K562 (cell line): ENCODE measurements at regions not wholly inside any gene's neighbourhood (a gene's known extent, or its start where the extent isn't known, plus 50 kb on each side); places are given as distances from the start of the nearest gene placed in this dataset.
A peak's percentile ranks its signal among the peaks of the same experiment; 100 is the strongest.

ENCODE experiments used
- ATAC-seq: fragments of 200-7000 bp; cut with Tn5 transposase; 3 replicates; pipeline ENCODE4 v1.9.1; 2020; ENCODE audit warnings: moderate library complexity
- BruUV-seq: library from RNA; stranded (reverse); fragments of 400-500 nt; replicated peaks from 2 replicates; lab custom pipeline; 2021; lab: Mats Ljungman, UMichigan
- CTCF ChIA-PET: fragments of 300-600 bp; formaldehyde crosslinking; extraction: SDS; loops from one replicate; lab custom pipeline; 2021; ENCODE audit warnings: low intra/inter-chr PET ratio; lab: Yijun Ruan, JAX
- POLR2A ChIA-PET: fragments of 300-600, 350-650 bp; sonication (Branson Sonifier 250); formaldehyde crosslinking; extraction: SDS; loops from one replicate; lab custom pipeline; 2021; ENCODE audit warnings: antibody characterized with exemption, inconsistent platforms; lab: Yijun Ruan, JAX
- DNase-seq, 4 experiments: peaks; one replicate each; pipeline versions ENCODE4 v3.0.0 to v3.0.0-alpha.2; 2011 to 2018; ENCODE audit warnings: low spot score in 3 of 4, mixed read lengths in 3 of 4; ENCODE audit errors: extremely low read depth in 1 of 4
- FAIRE-seq: peaks from 2 replicates; lab custom pipeline; 2011; peaks lifted over from hg19 to GRCh38; lab: Jason Lieb, UNC
- H2AFZ ChIP-seq: 2 replicates; pipeline ENCODE4 v1.6.0; 2011; ENCODE audit warnings: low read depth, low read length, control low read depth, inconsistent platforms
- H3K27ac ChIP-seq: fragments of 200-600 bp; 3 replicates; pipeline ENCODE4 v1.8.0; 2011; ENCODE audit warnings: low read depth, mild to moderate bottlenecking, control low read depth, inconsistent platforms, low read length, moderate library complexity, mixed read lengths; ENCODE audit errors: extremely low read depth
- H3K27me3 ChIP-seq, 2 experiments: fragments of 300-600 bp in 1 of 2; 2 replicates in 1 of 2; 3 replicates in 1 of 2; pipeline versions ENCODE4 v1.6.0 to v1.8.0; 2011; ENCODE audit warnings: inconsistent platforms in 2 of 2, low read length in 2 of 2, mild to moderate bottlenecking in 1 of 2, mixed read lengths in 1 of 2, moderate library complexity in 1 of 2; ENCODE audit not compliant: control insufficient read depth in 2 of 2, insufficient read depth in 2 of 2
- H3K36me3 ChIP-seq: fragments of 300-600 bp; 3 replicates; pipeline ENCODE4 v1.8.0; 2011; ENCODE audit warnings: mild to moderate bottlenecking, low read length, inconsistent platforms; ENCODE audit not compliant: control insufficient read depth, insufficient read depth
- H3K4me1 ChIP-seq, 2 experiments: fragments of 200-600 bp in 1 of 2; replicated peaks in 1 of 2; 2 replicates in 1 of 2; 3 replicates in 1 of 2; pipeline versions ENCODE4 v1.5.1 to v1.8.0; 2011; ENCODE audit warnings: inconsistent platforms in 2 of 2, low read length in 2 of 2, mild to moderate bottlenecking in 1 of 2, mixed read lengths in 1 of 2, moderate library complexity in 1 of 2; ENCODE audit not compliant: control insufficient read depth in 2 of 2, insufficient read depth in 2 of 2
- H3K4me2 ChIP-seq: 2 replicates; pipeline ENCODE4 v1.6.1; 2011; ENCODE audit warnings: low read length, control low read depth, inconsistent platforms, mixed read lengths; ENCODE audit not compliant: insufficient read depth
- H3K4me3 ChIP-seq: fragments of 200-600 bp; sonication (generic), shearing (Covaris generic); 2 replicates; pipeline ENCODE4 v1.5.1; 2016; ENCODE audit warnings: control low read depth, inconsistent platforms
- H3K79me2 ChIP-seq: fragments of 200-600 bp; 3 replicates; pipeline ENCODE4 v1.8.0; 2011; ENCODE audit warnings: low read length, inconsistent platforms; ENCODE audit not compliant: control insufficient read depth, insufficient read depth
- H3K9ac ChIP-seq, 2 experiments: 2 replicates each; pipeline versions ENCODE4 v1.6.0 to v1.6.1; 2011; ENCODE audit warnings: low read depth in 2 of 2, low read length in 2 of 2, control low read depth in 1 of 2, inconsistent platforms in 1 of 2, mild to moderate bottlenecking in 1 of 2, mixed read lengths in 1 of 2; ENCODE audit not compliant: insufficient read depth in 1 of 2
- H3K9me1 ChIP-seq: one replicate; pipeline ENCODE4 v1.6.0; 2011; ENCODE audit warnings: inconsistent platforms, mild to moderate bottlenecking, low read length, moderate library complexity; ENCODE audit not compliant: control insufficient read depth, insufficient read depth
- H3K9me3 ChIP-seq: replicated peaks from 2 replicates; pipeline ENCODE4 v1.5.1; 2011; ENCODE audit warnings: low read depth, low read length, inconsistent platforms; ENCODE audit not compliant: control insufficient read depth, insufficient read depth
- H4K20me1 ChIP-seq: replicated peaks from 2 replicates; pipeline ENCODE4 v1.6.1; 2011; ENCODE audit warnings: low read length, inconsistent platforms, mixed read lengths; ENCODE audit not compliant: control insufficient read depth, insufficient read depth
- JUN ChIP-seq, 2 experiments: sonication (generic) in 1 of 2; formaldehyde crosslinking in 1 of 2; IDR thresholded peaks; 2 replicates each; pipeline versions ENCODE4 v1.6.1 to v1.8.0; 2012 to 2022; ENCODE audit warnings: borderline replicate concordance in 2 of 2, mild to moderate bottlenecking in 2 of 2, improper control_type of control experiment in 1 of 2, low read depth in 1 of 2, low read length in 1 of 2, missing genetic modification reagents in 1 of 2
- WGBS: fragments of 100-300 bp; shearing (Covaris generic); methylation state at CpG from one replicate; pipeline ENCODE4 v1.1.6; 2016; ENCODE audit warnings: low coverage, mixed read lengths; ENCODE audit not compliant: insufficient coverage; ENCODE audit errors: missing lambda C conversion rate; 5-methylcytosine and 5-hydroxymethylcytosine counted together
- in situ Hi-C: fragments of 300-500 bp; cut with MboI; formaldehyde crosslinking; loops from 4 replicates; pipeline ENCODE4 v1.15.0; 2018; ENCODE audit warnings: inconsistent platforms, mixed read lengths
- intact Hi-C: fragments of 100-400 bp; cut with micrococcal nuclease; formaldehyde crosslinking; loops from 2 replicates; pipeline ENCODE4 v1.14.2; 2022
- TF ChIP-seq, protein P1 (sequence below): fragments of 450-650 bp; IDR thresholded peaks from 2 replicates; pipeline ENCODE4 v1.6.1; 2016; ENCODE audit warnings: low read depth, mild to moderate bottlenecking, moderate library complexity
- TF ChIP-seq, protein P2 (sequence below): fragments of 150-350 bp; conservative IDR thresholded peaks from 2 replicates; pipeline ENCODE4 v1.6.1; 2014; ENCODE audit warnings: low read length
- TF ChIP-seq, protein P3 (sequence below): fragments of 450-650 bp; IDR thresholded peaks from 2 replicates; pipeline ENCODE4 v1.7.1; 2018; ENCODE audit warnings: mild to moderate bottlenecking, low read depth; ENCODE audit not compliant: partially characterized antibody

DNA sequence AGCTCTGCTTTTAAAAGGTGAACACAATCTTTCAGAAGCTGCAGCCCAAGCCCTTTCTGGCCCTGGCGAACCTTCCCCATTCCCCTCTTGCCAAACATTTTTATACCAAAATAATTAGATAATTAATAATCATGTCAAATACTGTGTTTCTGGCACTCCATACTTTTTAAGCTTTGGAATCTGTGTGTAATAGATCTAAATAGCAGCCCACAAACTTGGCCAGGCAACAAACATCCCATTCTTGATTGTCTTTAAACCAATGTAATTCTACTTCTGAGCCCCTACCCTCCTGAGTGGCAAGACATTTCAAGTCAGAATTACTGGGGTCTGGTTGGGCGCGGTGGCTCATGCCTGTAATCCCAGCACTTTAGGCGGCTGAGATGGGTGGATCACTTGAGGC is 137.7 kb downstream of the NAV1 start:
- POLR2A ChIA-PET = interaction anchor here (0.6 to 2.6 kb wide), 10 partner anchors 8 to 117 kb away, joined by 3 to 11 read pairs (median 4); no protein-coding TSS in a partner anchor
- H3K4me1 ChIP-seq = peaks cover 3 to 18% of the 10 kb centered on the region in 2 experiments; a peak in 4 of 5 replicates
- intact Hi-C loops = no loop called here
- no peak for FAIRE-seq
- ATAC-seq = no peak
- 70% methylated on average over 4 of the region's 4 CpGs for WGBS
- no peaks in the 10 kb centered on the region for H3K9me1 ChIP-seq
- no peak for DNase-seq
- TF ChIP-seq, protein P1, sequence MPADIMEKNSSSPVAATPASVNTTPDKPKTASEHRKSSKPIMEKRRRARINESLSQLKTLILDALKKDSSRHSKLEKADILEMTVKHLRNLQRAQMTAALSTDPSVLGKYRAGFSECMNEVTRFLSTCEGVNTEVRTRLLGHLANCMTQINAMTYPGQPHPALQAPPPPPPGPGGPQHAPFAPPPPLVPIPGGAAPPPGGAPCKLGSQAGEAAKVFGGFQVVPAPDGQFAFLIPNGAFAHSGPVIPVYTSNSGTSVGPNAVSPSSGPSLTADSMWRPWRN = no peak
- TF ChIP-seq JUN (IDR thresholded peaks at IDR 0.05; ENCODE audit: borderline replicate concordance, low read depth, low read length) (no peak), JUN (CRISPR knock-in tag; IDR thresholded peaks at IDR 0.05; ENCODE audit: borderline replicate concordance) (no peak)
- TF ChIP-seq, protein P2, sequence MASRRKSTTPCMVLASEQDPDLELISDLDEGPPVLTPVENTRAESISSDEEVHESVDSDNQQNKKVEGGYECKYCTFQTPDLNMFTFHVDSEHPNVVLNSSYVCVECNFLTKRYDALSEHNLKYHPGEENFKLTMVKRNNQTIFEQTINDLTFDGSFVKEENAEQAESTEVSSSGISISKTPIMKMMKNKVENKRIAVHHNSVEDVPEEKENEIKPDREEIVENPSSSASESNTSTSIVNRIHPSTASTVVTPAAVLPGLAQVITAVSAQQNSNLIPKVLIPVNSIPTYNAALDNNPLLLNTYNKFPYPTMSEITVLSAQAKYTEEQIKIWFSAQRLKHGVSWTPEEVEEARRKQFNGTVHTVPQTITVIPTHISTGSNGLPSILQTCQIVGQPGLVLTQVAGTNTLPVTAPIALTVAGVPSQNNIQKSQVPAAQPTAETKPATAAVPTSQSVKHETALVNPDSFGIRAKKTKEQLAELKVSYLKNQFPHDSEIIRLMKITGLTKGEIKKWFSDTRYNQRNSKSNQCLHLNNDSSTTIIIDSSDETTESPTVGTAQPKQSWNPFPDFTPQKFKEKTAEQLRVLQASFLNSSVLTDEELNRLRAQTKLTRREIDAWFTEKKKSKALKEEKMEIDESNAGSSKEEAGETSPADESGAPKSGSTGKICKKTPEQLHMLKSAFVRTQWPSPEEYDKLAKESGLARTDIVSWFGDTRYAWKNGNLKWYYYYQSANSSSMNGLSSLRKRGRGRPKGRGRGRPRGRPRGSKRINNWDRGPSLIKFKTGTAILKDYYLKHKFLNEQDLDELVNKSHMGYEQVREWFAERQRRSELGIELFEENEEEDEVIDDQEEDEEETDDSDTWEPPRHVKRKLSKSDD = no peak
- TF ChIP-seq, protein P3, sequence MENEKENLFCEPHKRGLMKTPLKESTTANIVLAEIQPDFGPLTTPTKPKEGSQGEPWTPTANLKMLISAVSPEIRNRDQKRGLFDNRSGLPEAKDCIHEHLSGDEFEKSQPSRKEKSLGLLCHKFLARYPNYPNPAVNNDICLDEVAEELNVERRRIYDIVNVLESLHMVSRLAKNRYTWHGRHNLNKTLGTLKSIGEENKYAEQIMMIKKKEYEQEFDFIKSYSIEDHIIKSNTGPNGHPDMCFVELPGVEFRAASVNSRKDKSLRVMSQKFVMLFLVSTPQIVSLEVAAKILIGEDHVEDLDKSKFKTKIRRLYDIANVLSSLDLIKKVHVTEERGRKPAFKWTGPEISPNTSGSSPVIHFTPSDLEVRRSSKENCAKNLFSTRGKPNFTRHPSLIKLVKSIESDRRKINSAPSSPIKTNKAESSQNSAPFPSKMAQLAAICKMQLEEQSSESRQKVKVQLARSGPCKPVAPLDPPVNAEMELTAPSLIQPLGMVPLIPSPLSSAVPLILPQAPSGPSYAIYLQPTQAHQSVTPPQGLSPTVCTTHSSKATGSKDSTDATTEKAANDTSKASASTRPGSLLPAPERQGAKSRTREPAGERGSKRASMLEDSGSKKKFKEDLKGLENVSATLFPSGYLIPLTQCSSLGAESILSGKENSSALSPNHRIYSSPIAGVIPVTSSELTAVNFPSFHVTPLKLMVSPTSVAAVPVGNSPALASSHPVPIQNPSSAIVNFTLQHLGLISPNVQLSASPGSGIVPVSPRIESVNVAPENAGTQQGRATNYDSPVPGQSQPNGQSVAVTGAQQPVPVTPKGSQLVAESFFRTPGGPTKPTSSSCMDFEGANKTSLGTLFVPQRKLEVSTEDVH = no peak
- no peaks in the 10 kb centered on the region; the same call in 1 of the 2 replicates for H3K9me3 ChIP-seq
- H3K27ac ChIP-seq = no peak overlapping the region
- H3K4me3 ChIP-seq = no peak overlapping the region
- peak overlapping the region; percentile 11; the same call in 1 of the 2 replicates for H2AFZ ChIP-seq
- CTCF ChIA-PET = no interaction called here
- H3K36me3 ChIP-seq = no peaks in the 10 kb centered on the region
- in situ Hi-C loops = no loop called here
- BruUV-seq = no TSS peak
- 0 out of 5 replicates have a peak, but pooled peaks cover 0 to 3% of the 10 kb centered on the region in 2 experiments for H3K27me3 ChIP-seq
- no peaks in the 10 kb centered on the region for H4K20me1 ChIP-seq
- H3K79me2 ChIP-seq = no peaks in the 10 kb centered on the region; the same call in 2 of the 3 replicates
- H3K4me2 ChIP-seq = no peak overlapping the region
- H3K9ac ChIP-seq = no peak overlapping the region; a peak in 1 of 4 replicates
